ENCODE measurements at regions not wholly inside any gene's neighbourhood (a gene's known extent, or its start where the extent isn't known, plus 50 kb on each side); places are given as distances from the start of the nearest gene placed in this dataset.

DNA sequence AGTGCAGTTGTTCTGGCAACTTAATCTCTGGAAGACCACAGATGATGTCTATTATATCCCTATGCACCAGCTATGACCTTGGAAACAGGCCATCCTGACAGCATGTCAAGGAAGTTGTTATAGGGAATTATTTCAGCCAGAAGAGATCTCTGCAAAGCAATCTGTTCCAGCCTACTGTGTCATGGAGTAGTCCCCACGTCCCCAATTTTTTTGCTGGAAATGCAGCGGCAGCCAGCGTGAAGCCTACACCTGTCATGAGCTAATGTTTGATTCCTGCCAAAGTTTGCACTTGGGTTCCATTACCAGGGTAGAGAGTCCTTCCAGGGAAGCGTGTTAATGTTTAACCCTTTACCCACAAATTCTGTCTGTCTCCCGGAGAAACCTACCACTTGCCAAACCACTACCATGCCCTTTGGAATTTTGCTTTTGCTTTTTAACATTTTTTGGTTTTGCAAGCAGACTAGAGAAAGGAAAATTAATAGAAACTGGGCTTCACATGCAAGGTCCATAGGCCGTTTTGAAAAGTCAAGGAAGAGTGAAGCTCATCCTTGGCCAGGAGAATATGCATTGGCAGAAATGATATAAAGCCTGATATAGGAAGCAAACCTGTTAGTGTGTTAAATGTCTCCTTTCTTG is 174.9 kb upstream of the SPRY4 start:
- Mint-ChIP-seq H3K27ac (no peak overlapping the region), H3K36me3 (no peaks in the 10 kb centered on the region), H3K4me3 (no peak overlapping the region), H3K27me3 (peaks cover 2% of the 10 kb centered on the region), H3K4me1 (peaks cover 3% of the 10 kb centered on the region), H3K9me3 (ENCODE audit: low read depth) (no peaks in the 10 kb centered on the region)
- DNase-seq (no peak), ATAC-seq (no peak)
- CTCF ChIA-PET = no interaction called here

- no peaks in the 10 kb centered on the region for H3K36me3 Mint-ChIP-seq
- peaks cover 2% of the 10 kb centered on the region for H3K27me3 Mint-ChIP-seq
- DNase-seq (no peak), ATAC-seq (no peak)
- no peak overlapping the region for H3K4me3 Mint-ChIP-seq
- CTCF ChIA-PET = no interaction called here
- no peaks in the 10 kb centered on the region for H3K4me1 Mint-ChIP-seq
- H3K9me3 Mint-ChIP-seq (ENCODE audit: low read depth) = no peaks in the 10 kb centered on the region
- H3K27ac Mint-ChIP-seq = no peak overlapping the region
Measured at GRCh38 chr5:142498298-142498697, 173.5 kb upstream of the SPRY4 start.

GRCh38 chr5:142495531-142495930 is 170.7 kb upstream of the SPRY4 start:
- peaks cover 2% of the 10 kb centered on the region for H3K4me1 Mint-ChIP-seq
- no peak overlapping the region for H3K27ac Mint-ChIP-seq
- DNase-seq = no peak
- H3K4me3 Mint-ChIP-seq = no peak overlapping the region
- no peak for ATAC-seq
- peaks cover 2% of the 10 kb centered on the region for H3K27me3 Mint-ChIP-seq
- CTCF ChIA-PET = no interaction called here
- H3K36me3 Mint-ChIP-seq = no peaks in the 10 kb centered on the region
- H3K9me3 Mint-ChIP-seq (ENCODE audit: low read depth) = no peaks in the 10 kb centered on the region

DNA sequence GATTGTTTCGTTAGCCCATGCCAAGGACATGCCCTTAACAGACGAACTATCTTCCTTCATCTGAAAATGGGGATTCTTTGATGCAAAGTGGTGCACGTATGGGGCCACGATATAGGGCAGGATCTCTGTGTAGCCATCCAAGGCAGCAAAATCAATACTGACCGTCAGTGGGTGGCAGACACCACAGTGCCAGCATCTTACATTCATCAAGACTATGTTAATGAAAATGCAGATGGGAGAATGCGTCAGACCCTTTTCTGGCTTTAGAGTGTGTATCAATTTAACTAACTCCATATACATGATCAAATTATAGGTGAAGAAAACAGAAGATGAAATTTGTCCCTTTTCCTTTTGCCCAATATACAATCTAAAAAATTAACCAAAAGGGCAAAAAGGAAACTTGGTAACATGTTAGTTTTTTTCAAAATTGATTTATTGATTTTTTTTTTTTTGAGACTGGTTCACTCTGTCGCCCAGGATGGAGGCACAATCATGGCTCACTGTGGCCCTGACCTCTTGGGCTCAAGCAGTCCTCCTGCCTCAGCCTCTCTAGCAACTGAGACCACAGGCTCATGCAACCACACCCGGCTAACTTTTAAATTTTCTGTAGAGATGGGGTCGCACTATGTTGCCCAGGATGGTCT is 169.2 kb upstream of the SPRY4 start:
- no peaks in the 10 kb centered on the region for H3K36me3 Mint-ChIP-seq

GRCh38 chr5:142492781-142493281 is 168.0 kb upstream of the SPRY4 start:
- Mint-ChIP-seq H3K36me3 (no peaks in the 10 kb centered on the region), H3K27me3 (peaks cover 2% of the 10 kb centered on the region), H3K9me3 (ENCODE audit: low read depth) (no peaks in the 10 kb centered on the region), H3K27ac (no peak overlapping the region), H3K4me3 (no peak overlapping the region), H3K4me1 (peaks cover 2% of the 10 kb centered on the region)
- DNase-seq (no peak), ATAC-seq (no peak)
- CTCF ChIA-PET = no interaction called here

More for the DNA sequence above, 169.2 kb upstream of the SPRY4 start:
- peaks cover 2% of the 10 kb centered on the region for H3K4me1 Mint-ChIP-seq
- DNase-seq (no peak), ATAC-seq (no peak)
- no peak overlapping the region for H3K4me3 Mint-ChIP-seq
- CTCF ChIA-PET = no interaction called here
- H3K27ac Mint-ChIP-seq = no peak overlapping the region
- peaks cover 2% of the 10 kb centered on the region for H3K27me3 Mint-ChIP-seq
- H3K9me3 Mint-ChIP-seq (ENCODE audit: low read depth) = no peaks in the 10 kb centered on the region

DNA sequence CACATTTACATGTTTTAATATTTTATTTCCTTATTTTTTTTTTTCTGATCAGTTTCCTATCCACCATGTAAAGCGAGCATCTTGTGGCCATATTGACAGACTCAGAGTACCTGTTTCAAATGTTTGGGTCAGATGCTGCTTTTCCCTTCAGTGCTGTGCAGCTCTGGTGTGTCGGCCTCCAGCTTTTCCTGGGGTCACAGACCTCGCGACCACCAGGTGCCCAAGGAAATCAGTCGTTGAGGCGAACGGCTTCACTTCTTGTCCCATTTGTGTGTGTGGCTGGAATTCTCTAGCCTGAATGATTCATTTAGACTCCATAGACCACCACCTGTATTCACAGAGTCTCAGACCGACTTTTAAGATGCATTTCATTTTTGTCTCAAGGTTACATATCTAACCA is 166.9 kb upstream of the SPRY4 start:
- no peak overlapping the region for H3K4me3 Mint-ChIP-seq
- ATAC-seq (no peak), DNase-seq (no peak)
- H3K27ac Mint-ChIP-seq = no peak overlapping the region
- no peaks in the 10 kb centered on the region for H3K36me3 Mint-ChIP-seq
- CTCF ChIA-PET = no interaction called here
- peaks cover 2% of the 10 kb centered on the region for H3K27me3 Mint-ChIP-seq
- H3K9me3 Mint-ChIP-seq (ENCODE audit: low read depth) = no peaks in the 10 kb centered on the region
- H3K4me1 Mint-ChIP-seq = peaks cover 2% of the 10 kb centered on the region

DNA sequence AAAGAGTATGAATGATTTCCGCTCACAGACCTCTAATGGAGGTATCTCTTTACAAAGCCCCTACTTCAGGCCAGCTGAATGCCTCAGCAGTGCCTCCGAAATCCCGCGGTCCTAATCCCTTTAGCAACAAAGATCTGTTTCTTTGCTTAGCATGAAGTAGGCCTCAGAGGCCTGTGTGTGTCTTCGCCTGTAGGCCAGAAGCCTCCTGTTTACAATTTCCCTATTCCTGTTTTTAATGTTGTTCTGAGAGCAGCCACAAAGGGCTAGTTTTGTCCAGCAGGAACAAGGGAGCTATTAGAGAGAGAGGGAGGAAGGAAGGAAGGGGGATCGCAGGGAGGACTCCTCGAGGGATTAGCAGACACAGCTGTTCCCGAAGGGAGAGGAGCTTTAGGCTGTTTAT is 166.4 kb upstream of the SPRY4 start:
- Mint-ChIP-seq H3K9me3 (ENCODE audit: low read depth) (no peaks in the 10 kb centered on the region), H3K27me3 (peaks cover 5% of the 10 kb centered on the region), H3K36me3 (no peaks in the 10 kb centered on the region), H3K27ac (no peak overlapping the region), H3K4me3 (no peak overlapping the region), H3K4me1 (peaks cover 2% of the 10 kb centered on the region)
- ATAC-seq = no peak
- no peak for DNase-seq
- CTCF ChIA-PET = no interaction called here

DNA sequence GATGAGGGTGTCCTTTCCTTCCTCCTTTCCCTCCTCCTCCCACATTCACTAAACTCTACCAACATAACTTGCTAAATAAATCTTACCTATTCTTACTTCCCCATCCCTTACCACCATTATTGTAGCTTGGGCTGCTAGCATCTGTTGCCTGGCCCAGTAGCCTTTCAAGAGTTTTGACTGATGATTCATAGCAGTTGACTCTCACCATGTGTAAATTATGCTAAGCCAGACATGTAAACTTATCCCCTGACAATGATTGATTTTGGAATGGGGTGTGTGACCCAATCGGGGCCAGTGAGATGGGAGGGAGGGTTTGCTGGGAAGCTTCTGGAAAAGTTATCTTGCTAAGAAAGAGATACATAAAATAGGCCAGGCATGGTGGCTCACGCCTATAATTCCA is 161.8 kb upstream of the SPRY4 start:
- ATAC-seq (no peak), DNase-seq (no peak)
- no peak overlapping the region for H3K27ac Mint-ChIP-seq
- no peaks in the 10 kb centered on the region for H3K9me3 Mint-ChIP-seq (ENCODE audit: low read depth)
- no peaks in the 10 kb centered on the region for H3K4me1 Mint-ChIP-seq
- H3K4me3 Mint-ChIP-seq = no peak overlapping the region
- CTCF ChIA-PET = no interaction called here
- H3K36me3 Mint-ChIP-seq = no peaks in the 10 kb centered on the region
- H3K27me3 Mint-ChIP-seq = peaks cover 3% of the 10 kb centered on the region

DNA sequence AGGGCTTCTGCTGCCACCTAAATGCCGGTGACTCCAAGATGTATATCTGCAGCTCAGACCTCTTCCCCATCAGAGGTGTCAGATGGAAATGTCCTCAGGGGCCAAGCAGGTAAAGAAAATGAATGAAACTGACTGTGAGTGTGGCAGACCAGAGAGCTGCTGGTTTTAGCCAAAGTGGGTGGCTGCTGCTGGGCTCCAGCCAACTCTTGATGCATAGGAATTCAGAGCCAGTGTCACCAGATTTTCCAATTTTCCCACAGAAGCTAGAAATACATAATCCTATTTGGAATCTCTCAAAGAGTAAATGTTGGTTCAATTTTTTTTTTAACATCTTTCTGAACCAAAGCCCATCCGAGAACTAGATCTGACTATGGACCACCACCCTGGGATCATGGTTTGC is 161.2 kb upstream of the SPRY4 start:
- H3K9me3 Mint-ChIP-seq (ENCODE audit: low read depth) = no peaks in the 10 kb centered on the region
- H3K4me3 Mint-ChIP-seq = no peak overlapping the region
- DNase-seq (no peak), ATAC-seq (no peak)
- CTCF ChIA-PET = no interaction called here
- no peaks in the 10 kb centered on the region for H3K36me3 Mint-ChIP-seq
- H3K27me3 Mint-ChIP-seq = peaks cover 3% of the 10 kb centered on the region
- H3K27ac Mint-ChIP-seq = no peak overlapping the region
- H3K4me1 Mint-ChIP-seq = no peaks in the 10 kb centered on the region

DNA sequence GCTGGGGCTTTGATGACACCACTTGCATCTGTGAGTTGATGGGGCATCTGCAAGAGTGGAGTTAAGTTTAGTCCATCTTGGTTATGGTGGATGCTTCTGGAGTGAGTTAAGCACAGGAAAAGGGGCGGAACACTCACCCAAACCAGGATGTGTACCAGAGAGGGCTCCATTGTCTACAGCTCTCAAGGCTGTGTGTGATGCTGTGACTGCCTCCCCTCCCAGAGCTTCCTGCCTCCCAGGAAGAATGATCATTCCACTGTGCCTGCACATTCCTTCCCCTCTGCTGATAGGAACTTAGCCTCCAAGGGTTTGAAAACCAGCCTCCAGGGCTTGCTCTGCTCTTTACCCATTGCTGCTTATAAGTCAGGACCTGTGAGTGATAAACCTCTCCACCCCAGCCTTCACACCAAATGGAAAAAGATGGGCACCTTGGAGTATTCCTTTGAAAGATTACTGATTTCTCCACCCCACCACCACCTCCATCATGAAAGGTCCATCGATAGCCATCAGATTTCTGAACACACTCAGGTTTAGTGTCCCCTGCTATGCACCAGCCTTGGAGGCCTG is 160.1 kb upstream of the SPRY4 start:
- ATAC-seq (no peak), DNase-seq (no peak)
- Mint-ChIP-seq H3K27ac (no peak overlapping the region), H3K36me3 (no peaks in the 10 kb centered on the region), H3K4me1 (no peaks in the 10 kb centered on the region), H3K4me3 (no peak overlapping the region), H3K27me3 (peaks cover 7% of the 10 kb centered on the region), H3K9me3 (ENCODE audit: low read depth) (no peaks in the 10 kb centered on the region)
- CTCF ChIA-PET = no interaction called here

DNA sequence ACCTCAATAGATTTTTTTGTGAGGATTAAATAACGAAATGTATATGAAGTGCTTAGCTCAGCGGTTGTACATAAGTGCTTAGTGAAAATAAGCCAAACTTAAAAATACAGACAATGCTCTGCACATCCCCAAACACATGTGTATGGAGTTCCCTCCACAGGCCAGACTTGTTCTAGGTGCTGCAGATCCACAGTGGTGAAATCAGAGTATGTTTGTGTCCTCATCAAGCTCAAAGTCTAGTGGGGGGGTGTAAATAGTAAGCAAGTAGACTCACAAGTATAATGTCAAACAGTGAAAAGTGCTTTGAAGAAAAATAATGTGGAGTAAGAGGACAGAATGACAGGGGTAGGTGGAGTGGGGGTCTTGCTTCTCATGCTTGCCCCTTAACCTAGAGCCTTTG is 157.4 kb upstream of the SPRY4 start:
- H3K9me3 Mint-ChIP-seq (ENCODE audit: low read depth) = no peaks in the 10 kb centered on the region
- CTCF ChIA-PET = no interaction called here
- DNase-seq (no peak), ATAC-seq (no peak)
- no peaks in the 10 kb centered on the region for H3K4me1 Mint-ChIP-seq
- H3K4me3 Mint-ChIP-seq = no peak overlapping the region
- no peaks in the 10 kb centered on the region for H3K36me3 Mint-ChIP-seq
- H3K27me3 Mint-ChIP-seq = peaks cover 14% of the 10 kb centered on the region
- no peak overlapping the region for H3K27ac Mint-ChIP-seq

- Mint-ChIP-seq H3K27me3 (peaks cover 12% of the 10 kb centered on the region), H3K9me3 (ENCODE audit: low read depth) (no peaks in the 10 kb centered on the region), H3K36me3 (no peaks in the 10 kb centered on the region), H3K4me1 (no peaks in the 10 kb centered on the region), H3K27ac (no peak overlapping the region), H3K4me3 (no peak overlapping the region)
- ATAC-seq (no peak), DNase-seq (no peak)
- CTCF ChIA-PET = no interaction called here
Measured at GRCh38 chr5:142481410-142481809, 156.6 kb upstream of the SPRY4 start.

DNA sequence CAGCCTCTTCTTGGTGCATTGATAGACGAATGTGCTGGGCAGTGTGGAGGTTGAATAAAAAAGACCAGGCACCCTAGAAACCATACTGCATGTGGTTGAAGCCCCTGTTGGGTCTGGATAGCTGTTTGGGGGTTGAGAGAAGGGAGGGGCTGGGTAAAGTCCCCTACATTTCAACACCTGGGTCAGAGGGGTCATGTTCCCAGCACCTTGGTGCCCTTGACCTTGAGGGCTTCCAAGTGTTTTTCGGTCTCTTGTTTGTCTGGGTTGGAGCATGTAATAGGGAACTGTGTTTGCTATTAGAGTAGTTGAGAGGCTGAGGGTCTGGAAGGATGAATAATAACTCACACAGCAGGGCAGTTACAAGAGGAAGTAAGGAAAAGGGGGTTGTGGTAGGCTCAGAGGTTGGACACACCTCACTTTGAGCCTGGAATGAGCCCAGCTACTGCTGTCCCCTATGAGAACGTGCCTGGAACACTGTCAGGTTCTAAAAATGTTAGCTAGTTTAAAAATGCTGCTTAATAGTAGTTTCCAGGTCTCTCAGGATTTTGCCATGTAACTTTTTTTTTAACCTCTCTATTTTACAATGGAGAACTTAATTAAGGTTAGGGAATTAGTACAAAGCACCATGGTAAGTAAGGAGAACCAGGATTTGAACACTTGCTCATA is 155.2 kb upstream of the SPRY4 start:
- Mint-ChIP-seq H3K4me3 (no peak overlapping the region), H3K27ac (no peak overlapping the region)

DNA sequence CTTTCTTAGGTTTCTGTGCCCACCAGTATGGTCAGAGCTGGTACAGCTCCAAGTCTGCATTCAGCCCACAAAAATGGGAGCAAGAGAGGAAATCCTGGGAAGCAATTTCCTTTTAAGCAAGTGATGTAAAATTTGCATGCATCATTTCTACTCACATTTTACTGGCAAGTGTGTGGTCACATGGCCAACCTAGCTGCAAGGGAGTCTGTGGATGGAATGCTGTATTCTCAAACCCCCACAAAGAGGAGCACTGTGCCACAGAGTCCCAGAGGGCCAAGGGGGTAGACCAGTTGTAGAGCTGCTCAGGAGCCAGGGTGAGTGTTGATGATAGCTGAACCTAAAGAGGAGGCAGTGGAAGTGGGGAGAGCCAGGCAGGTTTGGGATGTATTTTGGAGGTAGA is 154.3 kb upstream of the SPRY4 start:
- H3K4me3 Mint-ChIP-seq = no peak overlapping the region
- DNase-seq (no peak), ATAC-seq (no peak)
- no peaks in the 10 kb centered on the region for H3K4me1 Mint-ChIP-seq
- no peaks in the 10 kb centered on the region for H3K9me3 Mint-ChIP-seq (ENCODE audit: low read depth)
- CTCF ChIA-PET = no interaction called here
- no peak overlapping the region for H3K27ac Mint-ChIP-seq
- peaks cover 11% of the 10 kb centered on the region for H3K27me3 Mint-ChIP-seq
- H3K36me3 Mint-ChIP-seq = no peaks in the 10 kb centered on the region

More for the DNA sequence above, 155.2 kb upstream of the SPRY4 start:
- Mint-ChIP-seq H3K9me3 (ENCODE audit: low read depth) (no peaks in the 10 kb centered on the region), H3K4me1 (no peaks in the 10 kb centered on the region), H3K27me3 (peaks cover 11% of the 10 kb centered on the region), H3K36me3 (no peaks in the 10 kb centered on the region)
- ATAC-seq = no peak
- CTCF ChIA-PET = no interaction called here
- no peak for DNase-seq

Data from activated CD8-positive, alpha-beta memory T cell treated with anti-CD3 and anti-CD28 coated beads, Interleukin-2, amount 10 ng/mL, durations not matched to agents 7 days and 5 days (primary cell).